ENCODE measurements at regions not wholly inside any gene's neighbourhood (a gene's known extent, or its start where the extent isn't known, plus 50 kb on each side); places are given as distances from the start of the nearest gene placed in this dataset.

DNA sequence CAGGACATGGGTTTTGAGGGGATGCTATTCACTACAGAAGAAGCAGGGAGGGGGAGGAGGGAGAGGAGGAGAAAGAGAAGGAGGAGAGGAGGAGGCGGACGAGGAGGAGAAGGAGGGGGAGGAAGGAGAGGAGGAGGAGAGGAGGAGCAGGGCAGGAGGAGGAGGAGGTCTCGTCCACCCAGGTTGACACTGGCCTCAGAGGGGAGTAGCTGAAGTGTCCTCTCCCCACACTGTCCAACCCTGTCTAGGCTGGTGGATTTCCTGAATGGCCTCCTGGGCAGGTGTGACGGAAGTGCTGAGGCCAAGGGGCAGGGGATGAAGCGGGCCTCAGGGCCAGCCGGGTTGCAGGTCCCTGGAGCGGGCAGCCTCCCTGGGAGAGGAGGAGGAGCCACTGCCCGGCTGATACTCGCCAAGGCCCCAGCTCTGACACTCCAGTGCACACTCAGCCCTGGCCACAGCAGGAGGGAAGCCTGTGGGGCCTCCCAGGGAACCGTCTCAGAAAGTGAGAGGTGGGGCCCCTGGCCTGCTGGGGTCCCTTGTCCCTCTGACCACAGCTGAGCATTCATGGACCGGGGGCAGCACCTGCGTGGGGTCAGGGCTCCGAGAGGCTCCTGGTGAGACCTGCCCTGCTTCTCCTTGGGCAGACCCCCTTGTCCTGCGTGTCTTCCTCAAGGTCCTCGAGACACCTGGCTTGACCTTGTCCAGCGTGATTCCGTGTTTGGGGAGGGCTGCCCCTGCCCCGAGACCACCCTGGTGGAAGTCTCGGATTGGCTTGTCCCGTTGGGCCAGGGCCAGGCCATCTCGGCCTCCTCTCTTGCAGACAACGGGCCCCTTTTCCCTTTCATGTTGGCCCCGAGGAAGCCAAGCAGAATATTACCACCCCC lies 200.6 kb upstream of the CIBAR2 start:
- no peak for DNase-seq

DNA sequence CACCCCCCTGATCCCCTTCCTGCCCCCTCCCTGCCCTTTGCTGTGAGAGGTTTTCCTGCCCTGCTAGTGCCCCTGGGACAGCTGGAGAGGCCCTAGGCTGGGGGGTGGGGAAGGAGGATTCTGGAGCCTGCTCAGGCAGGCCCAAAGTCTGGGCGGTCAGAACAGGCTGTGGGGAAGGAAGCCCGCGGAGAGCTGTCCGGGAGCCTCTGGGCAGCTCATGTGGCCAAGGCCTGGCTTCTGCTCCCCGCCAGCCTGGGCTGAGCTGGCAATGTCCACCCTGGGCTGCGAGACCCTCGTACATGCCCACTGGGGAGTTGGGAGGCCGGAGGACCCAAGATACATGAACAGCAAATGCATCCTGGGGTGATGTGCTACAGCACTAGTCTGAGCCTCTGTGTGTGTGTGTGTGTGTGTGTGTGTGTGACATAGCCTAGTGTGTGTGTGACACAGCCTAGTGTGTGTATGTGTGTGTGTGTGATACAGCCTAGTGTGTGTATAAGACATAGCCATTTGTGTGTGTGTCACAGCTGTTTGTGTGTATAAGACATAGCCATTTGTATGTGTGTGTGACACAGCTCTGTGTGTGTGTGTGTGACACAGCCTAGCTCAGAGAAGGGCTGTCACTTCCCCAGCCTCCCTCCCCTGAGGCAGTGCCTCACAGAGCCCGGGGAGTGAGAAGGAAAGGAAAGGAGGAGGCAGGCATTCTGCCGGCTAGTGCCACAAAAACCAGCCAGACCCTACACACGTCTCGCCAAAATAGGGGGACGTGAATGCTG lies 201.4 kb upstream of the CIBAR2 start:
- DNase-seq: no peak

DNA sequence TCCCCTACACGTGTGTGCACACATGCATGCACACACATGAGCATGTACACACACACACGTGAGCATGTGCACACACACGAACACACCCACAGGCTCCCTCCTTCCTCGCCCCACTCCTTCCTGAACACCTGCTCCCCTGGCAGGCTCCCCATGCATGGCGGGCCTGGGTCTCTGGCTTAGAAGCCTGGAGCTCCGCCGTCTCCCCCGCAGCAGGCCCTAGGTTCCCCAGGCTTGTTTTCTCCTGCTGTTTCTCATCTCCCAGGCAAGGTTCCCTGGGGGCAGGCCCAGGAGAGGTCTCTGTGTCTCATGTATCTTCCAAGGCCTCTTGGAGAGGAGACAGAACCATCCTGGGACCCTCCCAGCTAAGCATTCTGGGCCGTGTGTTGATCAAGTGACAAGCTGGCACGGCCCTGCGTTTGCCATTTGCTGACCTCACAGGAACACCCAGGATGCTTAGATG lies 202.3 kb upstream of the CIBAR2 start:
- no peak for DNase-seq

DNA sequence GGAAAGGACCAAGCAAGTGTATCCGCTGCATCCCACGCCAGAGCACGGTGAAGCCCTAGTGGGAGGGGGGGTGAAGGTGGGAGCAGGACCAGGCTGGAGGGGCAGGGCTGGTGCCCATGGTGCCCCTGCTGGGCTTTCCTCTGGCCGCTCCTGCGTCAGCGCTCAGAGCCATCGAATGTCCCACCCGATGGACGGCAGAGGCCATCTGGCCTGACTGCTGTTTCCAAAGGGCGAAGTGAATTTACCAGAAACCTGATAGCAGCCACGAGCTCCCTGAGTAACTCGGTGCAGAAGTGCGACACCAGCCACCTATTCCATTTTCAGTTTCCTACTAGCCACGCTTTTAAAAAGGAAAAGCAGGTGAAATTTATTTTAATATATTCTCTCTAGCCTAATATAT lies 203.6 kb upstream of the CIBAR2 start:
- DNase-seq: no peak

DNA sequence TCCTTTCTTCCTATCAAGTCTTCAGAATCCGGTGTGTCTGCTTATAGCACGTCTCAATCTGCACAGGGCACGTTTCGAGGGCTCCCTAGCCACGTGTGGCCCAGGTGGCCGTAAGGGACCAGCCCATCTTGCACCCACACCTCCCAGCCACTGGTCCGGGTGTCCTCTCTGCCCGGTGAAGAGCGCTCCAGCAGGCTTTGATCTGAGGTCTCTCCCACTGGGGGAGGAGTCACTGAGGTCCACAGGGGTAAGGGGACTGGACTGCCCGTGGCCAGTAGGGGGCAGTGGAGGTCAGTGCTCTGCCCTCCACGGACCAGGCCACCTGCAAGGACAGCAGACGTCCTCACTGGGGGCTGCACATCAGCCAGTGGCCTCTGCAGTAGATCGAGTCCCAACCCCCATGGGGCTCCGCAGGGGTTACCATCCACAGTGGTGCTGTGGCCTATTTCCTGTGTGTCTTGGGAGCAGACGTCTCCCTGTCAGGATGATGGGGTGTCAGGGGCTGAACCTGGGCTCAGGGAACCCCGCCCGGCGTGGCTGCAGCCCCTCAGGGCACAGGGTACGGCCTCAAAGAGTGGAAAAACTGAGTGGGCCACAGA lies 204.1 kb upstream of the CIBAR2 start:
- DNase-seq: peak; percentile 30

DNA sequence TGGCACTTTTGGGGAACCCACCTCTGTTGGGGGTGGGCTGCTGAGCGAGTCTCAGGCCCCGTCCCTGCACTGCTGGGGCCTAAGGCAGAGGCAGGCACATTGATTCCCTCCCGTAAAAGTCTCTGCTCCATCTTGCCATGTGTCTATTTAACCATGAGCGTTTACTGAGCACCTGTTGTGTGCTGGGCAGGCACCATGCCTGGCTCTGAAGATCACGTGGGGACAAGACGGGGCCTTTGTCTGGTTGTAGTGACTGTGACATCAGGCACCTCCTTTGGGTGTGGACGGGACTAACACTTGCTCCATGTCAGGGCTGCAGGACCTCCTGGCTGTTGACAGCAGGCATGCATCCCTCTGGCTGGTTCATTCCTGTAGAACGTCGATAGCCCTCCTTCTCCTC lies 204.7 kb upstream of the CIBAR2 start:
- no peak for DNase-seq

DNA sequence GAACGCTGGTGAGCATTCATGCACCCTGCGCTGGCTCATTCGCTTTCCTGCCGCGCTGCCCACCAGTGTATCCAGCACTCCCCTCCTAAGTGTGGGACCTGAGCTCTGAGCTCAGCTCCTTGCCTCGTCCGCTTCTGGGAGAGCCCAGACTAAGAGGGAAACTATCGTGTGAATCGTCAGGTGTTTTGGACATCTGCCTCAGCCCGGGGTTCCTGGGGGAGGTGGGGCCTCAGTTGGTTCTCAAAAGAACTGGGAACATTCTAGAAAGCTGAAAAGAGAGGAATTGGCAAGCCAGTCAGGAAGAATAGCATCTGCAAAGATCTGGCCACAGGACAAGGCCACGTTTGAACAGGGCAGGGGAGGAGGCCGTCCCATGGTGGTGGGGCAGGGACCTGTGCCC lies 205.4 kb upstream of the CIBAR2 start:
- no peak for DNase-seq

DNA sequence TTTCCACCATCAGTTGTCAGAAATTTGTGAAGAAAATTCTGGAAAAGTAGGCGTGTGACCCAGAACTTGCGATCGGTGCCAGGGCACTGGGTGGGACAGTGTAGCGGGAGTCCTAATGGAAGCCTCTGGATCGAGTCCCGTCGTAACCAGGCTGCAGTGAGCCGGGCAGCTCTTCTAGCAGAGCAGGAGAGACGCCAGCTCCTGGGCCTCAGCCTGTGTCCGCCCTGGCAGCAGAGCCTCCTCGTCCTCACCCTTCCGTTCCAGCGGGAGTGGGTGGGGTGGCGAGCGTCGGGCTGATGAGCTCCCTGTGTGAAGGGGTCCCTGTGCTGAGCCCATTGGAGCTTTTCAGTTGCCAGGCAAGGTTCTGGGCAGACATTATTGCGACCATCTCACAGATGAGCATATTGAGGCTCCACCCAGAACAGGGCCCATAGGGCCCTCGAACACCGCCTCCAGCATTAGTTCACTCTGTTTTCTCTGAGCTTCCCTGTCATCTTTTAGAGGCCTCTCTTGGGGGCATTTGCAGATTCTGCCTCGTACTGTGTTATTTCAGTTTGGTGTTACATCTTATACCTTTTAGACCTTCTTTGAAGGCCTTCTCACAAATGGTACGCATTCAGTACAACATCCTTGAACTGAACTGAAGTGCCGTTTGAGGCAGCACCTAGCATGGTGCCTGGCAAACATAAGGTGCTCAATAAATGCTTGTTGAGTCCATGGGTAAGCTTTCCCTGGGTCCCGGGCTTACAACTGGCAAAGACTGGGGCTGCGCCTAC lies 207.1 kb upstream of the CIBAR2 start:
- no peak for DNase-seq

DNA sequence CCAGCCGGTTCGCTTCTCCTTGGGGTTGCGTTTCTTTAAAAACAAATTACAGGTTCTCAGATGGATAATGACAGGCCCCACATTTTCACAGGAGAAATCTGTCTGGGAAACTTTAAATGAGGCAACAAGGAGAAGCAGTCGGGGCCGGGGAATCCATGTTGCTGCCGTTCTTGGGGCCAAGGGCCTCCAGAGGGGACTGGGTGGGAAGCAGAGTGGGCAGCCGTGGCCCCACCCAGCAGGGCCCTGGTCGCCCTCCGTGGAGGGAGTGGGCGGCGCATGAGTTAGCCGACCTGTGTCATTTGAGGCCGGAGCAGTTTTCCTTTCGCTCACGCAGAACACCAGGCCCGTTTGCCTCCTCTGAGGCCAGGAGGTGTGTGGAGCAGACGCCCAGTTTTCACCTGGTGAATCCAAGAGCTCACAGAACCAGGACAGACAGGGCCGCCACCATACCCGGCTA lies 207.7 kb upstream of the CIBAR2 start:
- no peak for DNase-seq

DNA sequence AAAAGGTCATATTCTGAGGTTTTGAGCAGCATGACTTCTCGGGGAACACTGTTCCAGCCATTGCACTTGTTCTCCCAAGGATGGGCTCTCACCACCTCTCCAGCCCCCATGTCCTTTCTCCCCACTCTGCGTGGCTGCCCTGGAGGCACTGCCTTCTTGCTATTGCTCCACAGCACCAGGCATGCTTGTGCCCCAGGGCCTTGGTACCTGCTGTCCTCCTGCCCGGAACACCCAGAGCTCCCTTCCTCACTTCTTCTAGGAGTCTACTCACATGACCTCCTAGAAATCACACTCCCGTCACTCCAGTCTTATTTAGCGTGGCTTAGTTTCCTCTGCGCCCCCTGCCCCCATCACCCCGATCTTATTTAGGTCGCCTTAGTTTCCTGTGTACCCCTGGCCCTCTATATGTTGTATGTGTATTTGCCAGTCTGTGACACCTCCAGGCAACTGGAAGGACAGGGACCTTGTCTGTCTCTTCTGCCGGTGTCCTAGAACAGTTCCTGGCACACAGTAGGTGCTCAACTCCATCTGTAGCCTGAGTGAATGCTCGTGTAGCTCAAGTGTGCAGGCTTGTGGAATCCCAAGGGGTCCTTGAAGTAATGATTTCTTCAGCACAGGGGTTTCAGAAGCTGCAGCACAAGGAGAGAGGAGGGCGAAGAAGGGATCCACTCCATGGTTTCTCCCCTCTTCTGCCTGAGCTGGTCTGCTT lies 208.6 kb upstream of the CIBAR2 start:
- DNase-seq: no peak

DNA sequence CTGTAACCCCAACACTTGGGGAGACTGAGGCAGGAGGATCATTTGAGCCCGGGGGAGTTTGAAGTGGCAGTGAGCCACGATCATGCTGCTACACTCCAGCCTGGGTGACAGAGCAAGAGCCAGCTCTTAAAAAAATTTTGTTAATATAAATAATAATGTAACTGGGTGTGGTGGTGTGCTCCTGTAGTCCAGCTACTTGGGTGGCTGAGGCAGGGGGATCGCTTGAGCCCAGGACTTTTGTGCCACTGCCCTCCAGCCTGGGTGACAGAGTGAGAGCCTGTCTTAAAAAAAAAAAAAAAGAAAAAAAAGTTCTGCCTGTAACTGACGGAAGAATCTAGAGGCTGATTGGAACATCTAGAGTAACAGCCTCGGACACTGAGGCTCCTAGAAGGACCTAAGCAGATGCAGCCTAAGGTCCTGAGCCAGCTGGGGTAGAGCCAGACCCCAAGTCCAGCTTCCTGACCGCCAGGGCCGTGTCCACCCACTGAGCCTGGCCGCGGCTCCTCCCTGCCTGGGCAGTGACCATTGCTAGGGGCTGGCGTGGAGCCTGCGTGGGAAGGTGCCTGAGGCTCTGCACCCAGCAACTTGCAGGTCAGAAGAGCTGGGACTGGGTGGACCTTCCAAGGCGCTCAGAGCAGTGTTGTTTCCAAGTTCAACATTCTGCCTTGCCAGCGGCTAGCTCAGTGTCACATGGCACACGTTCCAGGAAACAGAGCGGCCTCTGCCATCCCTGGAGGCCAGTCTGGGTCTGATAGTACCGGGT lies 209.4 kb upstream of the CIBAR2 start:
- no peak for DNase-seq

DNA sequence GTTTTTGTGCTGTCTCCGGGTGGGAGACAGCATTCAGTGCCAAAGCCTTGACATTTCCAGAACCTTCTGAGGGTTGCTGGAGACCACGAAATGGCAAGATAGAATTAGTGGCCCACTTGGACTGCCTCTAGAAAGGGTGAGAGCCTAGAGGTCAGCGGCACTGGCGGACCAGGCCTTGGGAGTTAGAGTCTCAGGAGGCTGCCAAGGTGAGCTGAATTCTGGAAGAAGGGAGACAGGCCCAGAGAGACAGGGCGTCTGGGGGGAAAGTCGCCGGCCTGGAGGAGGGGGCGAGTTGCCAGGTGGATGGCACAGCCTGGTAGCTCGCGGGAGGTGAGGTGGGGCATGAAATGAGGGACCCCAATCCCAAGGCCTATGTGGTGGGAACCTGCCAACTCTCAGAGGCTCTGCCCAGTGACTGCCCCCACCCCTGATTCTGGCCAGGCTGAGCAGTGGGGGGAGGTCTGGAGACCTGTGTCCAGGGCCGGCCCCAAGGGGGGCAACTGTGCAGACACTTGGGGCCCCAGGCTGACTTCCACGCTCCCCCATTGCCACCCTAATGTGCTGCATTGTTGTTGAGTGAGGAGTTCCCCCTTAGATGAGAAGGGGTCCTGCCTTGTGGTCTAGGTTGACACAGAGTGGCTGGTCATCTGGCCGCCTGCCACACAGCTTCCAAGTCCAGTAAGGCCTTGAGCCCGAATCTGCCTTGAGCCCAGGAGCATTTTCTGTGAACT lies 211.1 kb upstream of the CIBAR2 start:
- no peak for DNase-seq

DNA sequence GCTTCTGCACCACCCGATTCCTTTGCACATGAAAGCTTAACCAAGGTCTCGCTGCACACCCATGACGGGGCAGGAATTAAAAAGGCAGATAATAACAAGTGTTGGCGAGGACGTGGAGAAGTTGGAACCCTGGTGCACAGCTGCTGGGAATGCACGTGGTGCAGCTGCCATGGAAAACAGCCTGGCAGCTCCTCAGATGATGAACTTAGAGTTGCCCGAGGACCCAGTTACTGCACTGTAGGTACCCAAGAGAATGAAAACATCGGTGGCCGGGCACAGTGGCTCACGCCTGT lies 211.6 kb upstream of the CIBAR2 start:
- no peak for DNase-seq

DNA sequence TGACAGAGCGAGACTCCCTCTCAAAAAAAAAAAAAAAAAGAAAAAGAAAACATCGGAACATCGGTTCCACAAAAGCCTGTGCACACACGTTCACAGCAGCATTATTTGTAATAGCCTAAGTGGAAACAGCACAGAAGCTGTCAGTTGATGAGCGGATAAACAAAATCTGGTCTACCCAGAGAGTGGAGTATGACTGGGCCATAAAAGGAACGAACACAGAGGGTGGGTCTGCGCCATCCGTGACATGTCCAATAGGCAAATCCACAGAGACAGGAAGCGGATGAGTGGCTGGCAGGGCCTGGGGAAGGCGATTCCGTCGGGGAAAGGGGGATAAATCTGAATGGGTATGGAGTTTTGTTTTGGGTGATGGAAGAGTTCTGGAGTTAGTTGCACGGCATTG lies 212.2 kb upstream of the CIBAR2 start:
- no peak for DNase-seq

DNA sequence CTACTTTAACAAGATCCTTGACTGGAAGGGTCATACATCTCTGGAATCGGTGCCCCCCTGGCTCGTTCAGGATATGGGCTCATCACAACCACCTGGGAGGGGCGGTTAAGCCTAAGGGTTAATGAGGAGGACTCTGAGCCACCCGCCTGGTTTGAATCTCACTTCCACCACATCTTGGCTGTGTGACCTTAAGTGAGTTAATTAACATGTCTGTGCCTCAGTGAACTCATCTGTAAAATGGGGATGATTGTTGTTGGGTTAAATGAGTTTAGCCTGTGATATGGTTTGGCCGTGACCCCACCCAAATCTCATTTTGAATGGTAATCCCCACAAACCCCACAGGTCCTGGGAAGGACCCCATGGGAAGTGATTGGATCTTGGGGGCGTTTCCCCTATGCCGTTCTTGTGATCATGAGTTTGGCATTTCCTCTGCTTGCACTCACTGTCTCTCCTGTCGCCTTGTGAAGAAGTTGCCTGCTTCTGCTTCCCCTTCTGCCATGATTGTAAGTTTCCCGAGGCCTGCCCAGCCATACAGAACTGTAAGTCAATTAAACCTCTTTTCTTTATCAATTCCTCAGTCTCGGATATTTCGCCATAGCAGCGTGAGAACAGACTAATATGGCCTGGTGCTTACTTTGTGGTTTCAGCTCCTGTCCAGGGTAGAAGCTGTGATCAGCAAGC lies 214.0 kb upstream of the CIBAR2 start:
- no peak for DNase-seq

DNA sequence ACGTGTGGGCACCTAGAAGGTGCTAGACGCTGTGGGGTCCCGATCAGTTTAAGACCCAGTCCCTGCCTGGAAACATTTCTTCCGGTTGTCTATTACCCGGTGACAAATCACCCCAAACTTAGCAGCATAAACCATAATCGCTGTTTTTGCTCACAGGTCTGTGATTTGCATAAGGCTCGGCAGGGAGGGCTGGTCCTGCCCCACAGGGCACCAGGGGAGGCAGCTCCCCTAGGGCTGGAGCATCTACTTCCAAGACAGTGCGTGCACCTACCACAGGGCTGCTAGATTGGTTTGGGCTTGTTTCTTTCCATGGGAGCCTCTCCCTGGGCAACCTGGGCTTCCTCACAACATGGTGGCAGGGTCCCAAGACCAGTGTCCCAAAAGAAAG lies 214.5 kb upstream of the CIBAR2 start:
- no peak for DNase-seq

DNA sequence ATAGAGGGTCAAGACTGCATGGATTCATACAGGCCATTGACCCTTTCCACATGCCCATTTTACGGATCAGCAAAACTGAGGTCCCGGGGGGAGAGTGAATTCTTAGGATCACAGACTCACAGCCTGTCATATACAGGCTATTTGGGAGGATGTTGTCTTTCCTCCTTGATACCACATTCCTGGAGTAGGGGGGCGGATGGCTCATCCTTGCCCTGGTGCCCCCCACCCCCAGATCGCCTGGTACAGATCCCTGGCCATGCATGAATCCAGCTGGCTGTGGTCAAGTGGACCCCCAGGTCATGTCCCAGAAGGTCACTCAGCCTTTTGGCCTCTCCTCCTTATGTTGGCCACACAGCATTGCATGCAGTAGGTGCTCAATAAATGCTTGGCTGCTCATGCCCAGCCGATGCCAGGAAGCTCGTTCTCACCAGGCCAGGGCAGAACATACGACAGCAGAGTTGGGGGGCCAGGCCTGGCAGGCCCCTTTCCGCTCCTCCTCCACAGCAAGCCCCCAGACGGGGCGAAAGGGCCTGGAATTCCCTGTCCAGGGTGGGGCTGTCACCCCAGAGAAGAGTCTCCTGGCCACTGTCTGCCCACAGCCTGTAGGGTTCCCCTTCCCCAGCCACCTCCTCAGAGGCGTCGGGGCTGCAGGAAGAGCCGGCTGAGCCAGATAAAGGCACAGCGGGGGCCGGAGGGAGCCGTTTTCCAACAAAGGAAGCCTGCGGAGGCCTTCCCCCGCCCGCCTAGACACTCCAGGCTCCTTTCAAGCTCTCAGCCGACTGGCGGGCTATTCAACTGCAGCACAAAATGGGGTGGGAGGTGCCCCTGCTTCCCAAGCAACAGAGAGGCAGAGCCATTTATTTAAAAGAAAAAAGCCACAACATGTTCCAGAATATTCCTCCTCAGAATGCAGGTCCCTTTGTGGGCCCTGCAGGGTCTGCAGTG lies 215.7 kb upstream of the CIBAR2 start:
- DNase-seq: no peak

DNA sequence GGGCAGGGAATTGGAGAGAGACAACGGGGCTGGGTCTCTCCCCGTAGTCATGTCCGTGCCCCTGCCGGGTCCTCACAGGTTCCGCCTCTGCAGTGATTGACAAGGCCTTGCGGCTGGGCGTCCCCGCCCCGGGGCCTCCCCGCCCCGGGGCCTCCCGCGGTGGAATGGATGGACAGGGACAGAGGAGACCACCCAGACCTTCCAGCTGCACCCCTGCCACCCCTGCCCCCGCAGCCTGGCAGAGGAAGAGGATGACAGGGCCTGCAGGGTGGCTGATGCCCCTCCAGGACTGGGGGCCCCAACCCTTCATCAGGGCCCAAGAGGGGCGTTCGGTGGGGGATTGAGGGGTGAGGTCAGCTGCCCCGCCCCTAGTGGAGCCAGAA lies 216.4 kb upstream of the CIBAR2 start:
- no peak for DNase-seq

Measured in CD4-positive, alpha-beta T cell treated with Interleukin-10 for 1 hour (primary cell).